CD8-positive, alpha-beta memory T cell (primary cell): ENCODE measurements at regions not wholly inside any gene's neighbourhood (a gene's known extent, or its start where the extent isn't known, plus 50 kb on each side); places are given as distances from the start of the nearest gene placed in this dataset.
A peak's percentile ranks its signal among the peaks of the same experiment; 100 is the strongest.

Source experiments
- CTCF ChIA-PET: fragments of 350-600 bp; sonication (Branson Sonifier 250); formaldehyde crosslinking; loops from one replicate; lab custom pipeline; 2021; ENCODE audit warnings: antibody characterized with exemption; lab: Charles Lee
- POLR2A ChIA-PET: fragments of 350-600 bp; sonication (Branson Sonifier 250); formaldehyde crosslinking; loops from one replicate; lab custom pipeline; 2021; ENCODE audit warnings: antibody characterized with exemption; lab: Charles Lee
- DNase-seq, 5 donors: peaks; one replicate each; pipeline versions ENCODE4 v3.0.0 to v3.0.0-alpha.2; 2020 to 2022; ENCODE audit warnings: mixed read lengths in 1 of 5
- H3K27ac ChIP-seq: one replicate; pipeline ENCODE4 v1.7.0; 2013; ENCODE audit warnings: low read depth, mild to moderate bottlenecking, low read length, moderate library complexity
- H3K27me3 ChIP-seq: 2 replicates; pipeline ENCODE4 v1.7.0; 2013; ENCODE audit warnings: low read length, mild to moderate bottlenecking; ENCODE audit not compliant: insufficient read depth, poor library complexity, severe bottlenecking
- H3K36me3 ChIP-seq: 2 replicates; pipeline ENCODE4 v1.7.0; 2013; ENCODE audit warnings: mild to moderate bottlenecking, low read length, moderate library complexity; ENCODE audit not compliant: insufficient read depth
- H3K4me1 ChIP-seq: 2 replicates; pipeline ENCODE4 v1.7.0; 2013; ENCODE audit warnings: mild to moderate bottlenecking, low read length, moderate library complexity; ENCODE audit not compliant: insufficient read depth
- H3K4me3 ChIP-seq: 2 replicates; pipeline ENCODE4 v1.7.0; 2013; ENCODE audit warnings: mild to moderate bottlenecking, low read length
- H3K9me3 ChIP-seq: 2 replicates; pipeline ENCODE4 v1.7.0; 2013; ENCODE audit warnings: mild to moderate bottlenecking, low read length
- H3K27ac Mint-ChIP-seq, 8 donors: one replicate each; pipeline ENCODE4 v1.8.0; 2020 to 2021; ENCODE audit warnings: mixed read lengths in 8 of 8, mild to moderate bottlenecking in 6 of 8, inconsistent platforms in 3 of 8, moderate library complexity in 3 of 8
- H3K27me3 Mint-ChIP-seq, 2 donors: one replicate each; pipeline ENCODE4 v1.8.0; 2020 to 2021; ENCODE audit warnings: mixed read lengths in 2 of 2, mild to moderate bottlenecking in 1 of 2, moderate library complexity in 1 of 2
- H3K36me3 Mint-ChIP-seq, 3 donors: one replicate each; pipeline ENCODE4 v1.8.0; 2020 to 2021; ENCODE audit warnings: mixed read lengths in 3 of 3, inconsistent platforms in 1 of 3, mild to moderate bottlenecking in 1 of 3
- H3K4me1 Mint-ChIP-seq, 3 donors: one replicate each; pipeline ENCODE4 v1.8.0; 2020 to 2021; ENCODE audit warnings: mixed read lengths in 3 of 3, inconsistent platforms in 1 of 3, mild to moderate bottlenecking in 1 of 3
- H3K4me3 Mint-ChIP-seq, 7 donors: one replicate each; pipeline ENCODE4 v1.8.0; 2020 to 2021; ENCODE audit warnings: mixed read lengths in 7 of 7, mild to moderate bottlenecking in 6 of 7, moderate library complexity in 4 of 7, inconsistent platforms in 2 of 7
- H3K9me3 Mint-ChIP-seq, 5 donors: one replicate each; pipeline ENCODE4 v1.8.0; 2020 to 2022; ENCODE audit warnings: mixed read lengths in 5 of 5, mild to moderate bottlenecking in 3 of 5, moderate library complexity in 2 of 5, inconsistent platforms in 1 of 5

- H3K27me3 Mint-ChIP-seq: no peaks in the 10 kb centered on the region
- H3K27me3 ChIP-seq: no peaks in the 10 kb centered on the region
- ChIA-PET CTCF (no interaction called here), POLR2A (no interaction called here)
- no peak overlapping the region for H3K4me3 Mint-ChIP-seq
- H3K36me3 ChIP-seq: no peaks in the 10 kb centered on the region
- peaks cover 0 to 2% (median 0%) of the 10 kb centered on the region in 5 donors for H3K9me3 Mint-ChIP-seq
- no peaks in the 10 kb centered on the region for H3K4me1 ChIP-seq
- DNase-seq: no peak
- no peaks in the 10 kb centered on the region for H3K36me3 Mint-ChIP-seq
- H3K4me1 Mint-ChIP-seq: no peaks in the 10 kb centered on the region
- no peaks in the 10 kb centered on the region for H3K9me3 ChIP-seq
- no peak overlapping the region for H3K4me3 ChIP-seq
- peak overlapping the region in 1 of 8 donors; percentile 32 for H3K27ac Mint-ChIP-seq
- H3K27ac ChIP-seq: no peak overlapping the region
Measured at GRCh38 chr7:16174253-16174652, 247.1 kb downstream of the CRPPA start.

GRCh38 chr7:16172366-16172765, 249.0 kb downstream of the CRPPA start:
- Histone ChIP-seq H3K27me3 (no peaks in the 10 kb centered on the region), H3K27ac (no peak overlapping the region), H3K9me3 (no peaks in the 10 kb centered on the region), H3K36me3 (no peaks in the 10 kb centered on the region), H3K4me1 (no peaks in the 10 kb centered on the region), H3K4me3 (no peak overlapping the region)
- no peak overlapping the region for H3K27ac Mint-ChIP-seq
- ChIA-PET POLR2A (no interaction called here), CTCF (no interaction called here)
- no peaks in the 10 kb centered on the region for H3K4me1 Mint-ChIP-seq
- DNase-seq: no peak
- H3K9me3 Mint-ChIP-seq: peaks cover 0 to 4% (median 0%) of the 10 kb centered on the region in 5 donors
- H3K27me3 Mint-ChIP-seq: no peaks in the 10 kb centered on the region
- no peak overlapping the region for H3K4me3 Mint-ChIP-seq
- H3K36me3 Mint-ChIP-seq: no peaks in the 10 kb centered on the region

- H3K4me3 Mint-ChIP-seq: no peak overlapping the region
- peaks cover 0 to 4% (median 0%) of the 10 kb centered on the region in 5 donors for H3K9me3 Mint-ChIP-seq
- no peak overlapping the region for H3K27ac ChIP-seq
- peaks cover 0 to under 1% of the 10 kb centered on the region in 2 donors for H3K27me3 Mint-ChIP-seq
- DNase-seq: no peak
- H3K4me1 ChIP-seq: no peaks in the 10 kb centered on the region
- H3K4me3 ChIP-seq: no peak overlapping the region
- ChIA-PET CTCF (no interaction called here), POLR2A (no interaction called here)
- H3K27ac Mint-ChIP-seq: no peak overlapping the region
- H3K4me1 Mint-ChIP-seq: no peaks in the 10 kb centered on the region
- H3K9me3 ChIP-seq: no peaks in the 10 kb centered on the region
- H3K36me3 ChIP-seq: no peaks in the 10 kb centered on the region
- H3K36me3 Mint-ChIP-seq: no peaks in the 10 kb centered on the region
- no peaks in the 10 kb centered on the region for H3K27me3 ChIP-seq
Measured at GRCh38 chr7:16171928-16172327, 249.4 kb downstream of the CRPPA start.

GRCh38 chr7:16170671-16171070, 250.7 kb downstream of the CRPPA start:
- H3K36me3 Mint-ChIP-seq: no peaks in the 10 kb centered on the region
- H3K27ac Mint-ChIP-seq: no peak overlapping the region
- no peak overlapping the region for H3K4me3 Mint-ChIP-seq
- Histone ChIP-seq H3K27ac (no peak overlapping the region), H3K9me3 (no peaks in the 10 kb centered on the region), H3K4me1 (no peaks in the 10 kb centered on the region), H3K36me3 (no peaks in the 10 kb centered on the region), H3K4me3 (no peak overlapping the region), H3K27me3 (no peaks in the 10 kb centered on the region)
- CTCF ChIA-PET: no interaction called here
- DNase-seq: no peak
- H3K9me3 Mint-ChIP-seq: peaks cover 0 to 2% (median 0%) of the 10 kb centered on the region in 5 donors
- H3K27me3 Mint-ChIP-seq: peaks cover 0 to 2% of the 10 kb centered on the region in 2 donors
- H3K4me1 Mint-ChIP-seq: no peaks in the 10 kb centered on the region
- POLR2A ChIA-PET: no interaction called here

GRCh38 chr7:16169537-16169936, 251.8 kb downstream of the CRPPA start:
- Mint-ChIP-seq H3K27me3 (peaks cover 0 to 2% of the 10 kb centered on the region in 2 donors), H3K36me3 (no peaks in the 10 kb centered on the region), H3K4me1 (no peaks in the 10 kb centered on the region), H3K27ac (no peak overlapping the region), H3K9me3 (peaks cover 0 to 2% (median 0%) of the 10 kb centered on the region in 5 donors), H3K4me3 (no peak overlapping the region)
- no peaks in the 10 kb centered on the region for H3K27me3 ChIP-seq
- ChIA-PET POLR2A (no interaction called here), CTCF (no interaction called here)
- no peak for DNase-seq
- H3K9me3 ChIP-seq: no peaks in the 10 kb centered on the region
- no peak overlapping the region for H3K4me3 ChIP-seq
- H3K27ac ChIP-seq: no peak overlapping the region
- H3K4me1 ChIP-seq: no peaks in the 10 kb centered on the region
- no peaks in the 10 kb centered on the region for H3K36me3 ChIP-seq

- Mint-ChIP-seq H3K4me3 (no peak overlapping the region), H3K27ac (no peak overlapping the region), H3K4me1 (no peaks in the 10 kb centered on the region), H3K36me3 (peaks cover 0 to under 1% (median 0%) of the 10 kb centered on the region in 3 donors), H3K9me3 (peaks cover under 1 to 8% (median 6%) of the 10 kb centered on the region in 5 donors), H3K27me3 (peaks cover 0 to 3% of the 10 kb centered on the region in 2 donors)
- Histone ChIP-seq H3K4me3 (no peak overlapping the region), H3K36me3 (no peaks in the 10 kb centered on the region), H3K9me3 (no peaks in the 10 kb centered on the region), H3K27ac (no peak overlapping the region), H3K27me3 (no peaks in the 10 kb centered on the region), H3K4me1 (no peaks in the 10 kb centered on the region)
- POLR2A ChIA-PET: no interaction called here
- DNase-seq: no peak
- CTCF ChIA-PET: no interaction called here
Measured at GRCh38 chr7:16167526-16167925, 253.8 kb downstream of the CRPPA start.

- H3K27me3 Mint-ChIP-seq: no peaks in the 10 kb centered on the region
- ChIA-PET POLR2A (no interaction called here), CTCF (no interaction called here)
- H3K27me3 ChIP-seq: no peaks in the 10 kb centered on the region
- no peaks in the 10 kb centered on the region for H3K36me3 ChIP-seq
- no peak overlapping the region for H3K4me3 Mint-ChIP-seq
- H3K9me3 ChIP-seq: no peaks in the 10 kb centered on the region
- no peak overlapping the region for H3K27ac Mint-ChIP-seq
- H3K4me3 ChIP-seq: no peak overlapping the region
- no peaks in the 10 kb centered on the region for H3K4me1 ChIP-seq
- H3K27ac ChIP-seq: no peak overlapping the region
- DNase-seq: no peak
- H3K36me3 Mint-ChIP-seq: peaks cover 0 to 4% (median 0%) of the 10 kb centered on the region in 3 donors
- H3K9me3 Mint-ChIP-seq: peaks cover 17 to 36% (median 24%) of the 10 kb centered on the region in 5 donors
- H3K4me1 Mint-ChIP-seq: no peaks in the 10 kb centered on the region
Measured at GRCh38 chr7:16144361-16144760, 277.0 kb downstream of the CRPPA start.

- no peaks in the 10 kb centered on the region for H3K4me1 Mint-ChIP-seq
- Histone ChIP-seq H3K27ac (no peak overlapping the region), H3K4me3 (no peak overlapping the region), H3K4me1 (no peaks in the 10 kb centered on the region), H3K36me3 (no peaks in the 10 kb centered on the region), H3K9me3 (no peaks in the 10 kb centered on the region), H3K27me3 (no peaks in the 10 kb centered on the region)
- H3K4me3 Mint-ChIP-seq: no peak overlapping the region
- ChIA-PET POLR2A (no interaction called here), CTCF (no interaction called here)
- no peaks in the 10 kb centered on the region for H3K27me3 Mint-ChIP-seq
- no peaks in the 10 kb centered on the region for H3K9me3 Mint-ChIP-seq
- H3K36me3 Mint-ChIP-seq: no peaks in the 10 kb centered on the region
- no peak for DNase-seq
- H3K27ac Mint-ChIP-seq: no peak overlapping the region
Measured at GRCh38 chr7:16137944-16138343, 283.4 kb downstream of the CRPPA start.

- Histone ChIP-seq H3K9me3 (no peaks in the 10 kb centered on the region), H3K36me3 (no peaks in the 10 kb centered on the region), H3K27me3 (no peaks in the 10 kb centered on the region), H3K27ac (no peak overlapping the region), H3K4me3 (no peak overlapping the region), H3K4me1 (no peaks in the 10 kb centered on the region)
- Mint-ChIP-seq H3K27ac (no peak overlapping the region), H3K4me1 (no peaks in the 10 kb centered on the region), H3K27me3 (no peaks in the 10 kb centered on the region), H3K4me3 (no peak overlapping the region), H3K9me3 (no peaks in the 10 kb centered on the region), H3K36me3 (no peaks in the 10 kb centered on the region)
- POLR2A ChIA-PET: no interaction called here
- no peak for DNase-seq
- CTCF ChIA-PET: interaction anchor here (1.3 kb wide), 1 partner anchor 221 kb away, joined by 3 read pairs; no protein-coding TSS in a partner anchor
Measured at GRCh38 chr7:16136896-16137295, 284.4 kb downstream of the CRPPA start.
